ENCODE measurements at regions not wholly inside any gene's neighbourhood (a gene's known extent, or its start where the extent isn't known, plus 50 kb on each side); places are given as distances from the start of the nearest gene placed in this dataset.

DNA sequence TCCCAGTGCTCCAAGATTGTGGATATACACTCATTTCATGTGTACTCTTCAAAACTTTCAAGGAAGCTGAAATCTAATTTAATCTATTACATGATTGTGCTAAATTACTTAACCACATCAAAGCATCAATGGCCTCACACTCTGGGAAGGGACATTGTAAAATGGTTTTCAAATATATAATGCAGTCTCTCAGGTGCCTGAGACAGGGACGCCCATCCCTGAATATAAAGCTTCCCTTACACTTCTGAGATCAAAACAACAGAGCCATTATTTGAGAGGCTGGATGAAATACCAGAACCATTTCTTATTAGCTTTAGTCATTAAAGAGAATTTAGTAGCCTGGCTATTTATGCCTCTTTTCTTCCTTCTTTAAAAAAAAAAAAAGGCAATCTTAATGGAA is 259.2 kb upstream of the NFIA start:
- H3K4me2 ChIP-seq (ENCODE audit: low read depth, low read length, poor library complexity, severe bottlenecking): no peak overlapping the region
- H3K9ac ChIP-seq (ENCODE audit: low read length): no peak overlapping the region

DNA sequence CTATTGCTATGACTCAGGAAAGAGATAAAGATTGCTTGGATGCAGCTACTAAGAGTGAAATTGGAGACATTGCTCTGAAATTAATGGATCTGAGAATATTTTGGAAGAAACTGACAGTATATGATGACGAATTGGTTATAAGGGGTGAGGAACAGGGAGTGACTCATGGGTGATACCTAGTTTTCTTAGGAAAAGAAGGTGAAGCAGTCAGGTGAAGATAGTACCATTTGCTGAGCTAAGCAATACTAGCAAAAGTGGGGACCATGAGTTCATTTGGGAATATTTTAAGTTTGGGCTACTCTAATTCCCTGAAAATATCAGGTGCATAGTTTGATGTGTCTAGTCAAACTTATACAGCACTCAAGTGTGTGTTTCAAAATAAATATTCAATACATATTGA is 260.1 kb upstream of the NFIA start:
- H3K9ac ChIP-seq (ENCODE audit: low read length): no peak overlapping the region
- H3K9me3 ChIP-seq (ENCODE audit: low read length): no peaks in the 10 kb centered on the region
- no peak overlapping the region for H2AFZ ChIP-seq (ENCODE audit: low read length)
- no peaks in the 10 kb centered on the region for H3K27me3 ChIP-seq (ENCODE audit: low read length)
- DNase-seq: no peak
- H4K20me1 ChIP-seq (ENCODE audit: insufficient read depth, low read depth, low read length): no peaks in the 10 kb centered on the region
- no peaks in the 10 kb centered on the region for H3K36me3 ChIP-seq (ENCODE audit: insufficient read depth, low read length)
- H3K4me1 ChIP-seq (ENCODE audit: low read length): no peaks in the 10 kb centered on the region
- no peaks in the 10 kb centered on the region for H3K79me2 ChIP-seq (ENCODE audit: low read length)
- H3K4me2 ChIP-seq (ENCODE audit: low read depth, low read length, poor library complexity, severe bottlenecking): no peak overlapping the region
- H3K27ac ChIP-seq (ENCODE audit: low read length): no peak overlapping the region
- no peak overlapping the region for H3K4me3 ChIP-seq (ENCODE audit: low read length)
- H3K9me2 ChIP-seq (replicated peaks; ENCODE audit: insufficient read depth, low read length): no peaks in the 10 kb centered on the region

More for the DNA sequence above, 259.2 kb upstream of the NFIA start:
- no peak for DNase-seq
- H3K4me1 ChIP-seq (ENCODE audit: low read length): no peaks in the 10 kb centered on the region
- H3K79me2 ChIP-seq (ENCODE audit: low read length): no peaks in the 10 kb centered on the region
- H3K27me3 ChIP-seq (ENCODE audit: low read length): no peaks in the 10 kb centered on the region
- H3K27ac ChIP-seq (ENCODE audit: low read length): no peak overlapping the region
- H3K9me3 ChIP-seq (ENCODE audit: low read length): no peaks in the 10 kb centered on the region
- H4K20me1 ChIP-seq (ENCODE audit: insufficient read depth, low read depth, low read length): no peaks in the 10 kb centered on the region
- H2AFZ ChIP-seq (ENCODE audit: low read length): no peak overlapping the region
- H3K4me3 ChIP-seq (ENCODE audit: low read length): no peak overlapping the region
- H3K36me3 ChIP-seq (ENCODE audit: insufficient read depth, low read length): no peaks in the 10 kb centered on the region
- no peaks in the 10 kb centered on the region for H3K9me2 ChIP-seq (replicated peaks; ENCODE audit: insufficient read depth, low read length)

DNA sequence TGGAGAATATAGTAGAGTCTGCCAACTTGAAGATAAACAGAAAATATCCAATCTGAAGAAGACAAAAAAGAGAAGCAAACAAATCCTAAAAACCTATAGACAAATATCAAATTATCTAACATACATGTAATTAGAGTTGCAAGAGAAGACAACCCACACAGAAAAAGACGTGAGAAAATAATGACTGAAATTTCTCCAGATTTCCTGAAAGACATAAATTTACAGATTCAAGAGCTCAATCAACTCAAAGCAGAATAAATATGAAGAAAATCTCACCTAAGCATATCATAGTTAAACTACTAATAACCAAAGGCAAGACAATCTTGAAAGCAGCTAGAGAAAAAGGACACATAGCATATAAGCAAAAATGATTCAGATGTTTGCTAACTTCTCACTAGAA is 261.2 kb upstream of the NFIA start:
- DNase-seq: no peak
- Histone ChIP-seq H3K4me1 (ENCODE audit: low read length) (no peaks in the 10 kb centered on the region), H4K20me1 (ENCODE audit: insufficient read depth, low read depth, low read length) (no peaks in the 10 kb centered on the region), H3K4me3 (ENCODE audit: low read length) (no peak overlapping the region), H3K9me2 (replicated peaks; ENCODE audit: insufficient read depth, low read length) (no peaks in the 10 kb centered on the region), H3K36me3 (ENCODE audit: insufficient read depth, low read length) (no peaks in the 10 kb centered on the region), H3K9ac (ENCODE audit: low read length) (no peak overlapping the region), H3K4me2 (ENCODE audit: low read depth, low read length, poor library complexity, severe bottlenecking) (no peak overlapping the region), H3K9me3 (ENCODE audit: low read length) (no peaks in the 10 kb centered on the region), H3K27me3 (ENCODE audit: low read length) (no peaks in the 10 kb centered on the region), H2AFZ (ENCODE audit: low read length) (no peak overlapping the region), H3K27ac (ENCODE audit: low read length) (no peak overlapping the region), H3K79me2 (ENCODE audit: low read length) (no peaks in the 10 kb centered on the region)

DNA sequence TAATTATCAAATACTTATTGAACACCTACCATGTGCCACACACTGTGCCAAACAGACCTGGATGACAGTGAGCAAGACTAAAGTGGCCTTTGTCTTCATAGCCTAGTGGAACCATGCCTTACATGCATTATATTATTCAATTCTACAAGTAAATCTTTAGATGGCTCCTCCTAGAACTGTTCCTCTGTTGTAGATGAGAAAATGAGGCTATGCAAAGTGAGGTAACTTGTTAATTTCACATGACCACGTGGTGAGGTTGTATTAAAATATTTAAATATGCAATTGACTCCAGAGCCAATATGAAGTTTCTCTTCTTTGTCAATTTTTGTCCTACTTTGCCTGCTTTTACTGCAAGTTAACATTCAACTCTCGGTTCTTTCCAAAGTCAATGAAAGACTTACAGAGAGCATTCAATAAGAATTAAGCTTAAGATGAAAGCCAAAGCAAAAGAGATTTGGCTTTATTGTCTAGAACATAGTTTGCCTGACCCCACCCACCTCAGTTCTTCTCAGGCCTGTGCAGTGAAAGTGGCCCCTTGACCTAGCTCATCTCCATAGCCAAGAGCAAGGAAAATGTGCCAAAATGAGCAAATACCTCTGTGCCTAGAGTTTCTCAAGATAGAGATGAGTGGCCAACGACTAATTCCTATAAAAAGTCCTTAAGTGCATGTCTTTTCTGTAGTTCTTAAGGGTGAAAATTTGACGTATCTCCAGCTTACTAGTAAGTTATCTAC is 263.2 kb upstream of the NFIA start:
- no peaks in the 10 kb centered on the region for H3K9me3 ChIP-seq (ENCODE audit: low read length)
- no peaks in the 10 kb centered on the region for H3K27me3 ChIP-seq (ENCODE audit: low read length)
- H2AFZ ChIP-seq (ENCODE audit: low read length): no peak overlapping the region
- H3K27ac ChIP-seq (ENCODE audit: low read length): no peak overlapping the region
- no peaks in the 10 kb centered on the region for H3K4me1 ChIP-seq (ENCODE audit: low read length)
- no peak overlapping the region for H3K9ac ChIP-seq (ENCODE audit: low read length)
- no peaks in the 10 kb centered on the region for H4K20me1 ChIP-seq (ENCODE audit: insufficient read depth, low read depth, low read length)
- no peak overlapping the region for H3K4me2 ChIP-seq (ENCODE audit: low read depth, low read length, poor library complexity, severe bottlenecking)
- no peak for DNase-seq
- H3K4me3 ChIP-seq (ENCODE audit: low read length): no peak overlapping the region
- H3K36me3 ChIP-seq (ENCODE audit: insufficient read depth, low read length): no peaks in the 10 kb centered on the region
- H3K9me2 ChIP-seq (replicated peaks; ENCODE audit: insufficient read depth, low read length): no peaks in the 10 kb centered on the region
- no peaks in the 10 kb centered on the region for H3K79me2 ChIP-seq (ENCODE audit: low read length)

DNA sequence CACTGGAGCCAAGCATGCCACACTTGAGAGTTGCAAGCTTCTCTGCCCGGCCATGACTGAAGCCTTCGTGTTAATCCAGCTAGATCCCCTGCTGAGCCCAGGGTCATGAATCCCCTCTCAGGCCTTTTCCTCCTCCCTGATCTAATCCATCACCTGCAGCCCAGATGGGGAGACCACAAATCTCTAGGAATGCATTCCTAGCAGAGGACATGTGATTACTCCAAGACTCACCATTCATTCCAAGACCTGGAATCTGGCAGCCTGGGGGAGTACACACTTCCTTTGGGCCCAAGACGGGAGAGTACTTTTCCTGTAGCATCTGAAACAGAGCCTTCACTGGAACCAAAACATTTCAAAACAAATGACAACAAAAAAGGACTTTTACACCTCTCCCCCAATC is 269.3 kb upstream of the NFIA start:
- H3K9ac ChIP-seq (ENCODE audit: low read length): no peak overlapping the region
- H3K9me2 ChIP-seq (replicated peaks; ENCODE audit: insufficient read depth, low read length): no peaks in the 10 kb centered on the region
- H4K20me1 ChIP-seq (ENCODE audit: insufficient read depth, low read depth, low read length): no peaks in the 10 kb centered on the region
- H3K4me1 ChIP-seq (ENCODE audit: low read length): no peaks in the 10 kb centered on the region
- H3K79me2 ChIP-seq (ENCODE audit: low read length): no peaks in the 10 kb centered on the region
- H3K36me3 ChIP-seq (ENCODE audit: insufficient read depth, low read length): no peaks in the 10 kb centered on the region
- H3K27me3 ChIP-seq (ENCODE audit: low read length): no peaks in the 10 kb centered on the region
- no peak for DNase-seq
- H3K27ac ChIP-seq (ENCODE audit: low read length): no peak overlapping the region
- no peaks in the 10 kb centered on the region for H3K9me3 ChIP-seq (ENCODE audit: low read length)
- H3K4me2 ChIP-seq (ENCODE audit: low read depth, low read length, poor library complexity, severe bottlenecking): no peak overlapping the region
- H3K4me3 ChIP-seq (ENCODE audit: low read length): no peak overlapping the region
- H2AFZ ChIP-seq (ENCODE audit: low read length): no peak overlapping the region

DNA sequence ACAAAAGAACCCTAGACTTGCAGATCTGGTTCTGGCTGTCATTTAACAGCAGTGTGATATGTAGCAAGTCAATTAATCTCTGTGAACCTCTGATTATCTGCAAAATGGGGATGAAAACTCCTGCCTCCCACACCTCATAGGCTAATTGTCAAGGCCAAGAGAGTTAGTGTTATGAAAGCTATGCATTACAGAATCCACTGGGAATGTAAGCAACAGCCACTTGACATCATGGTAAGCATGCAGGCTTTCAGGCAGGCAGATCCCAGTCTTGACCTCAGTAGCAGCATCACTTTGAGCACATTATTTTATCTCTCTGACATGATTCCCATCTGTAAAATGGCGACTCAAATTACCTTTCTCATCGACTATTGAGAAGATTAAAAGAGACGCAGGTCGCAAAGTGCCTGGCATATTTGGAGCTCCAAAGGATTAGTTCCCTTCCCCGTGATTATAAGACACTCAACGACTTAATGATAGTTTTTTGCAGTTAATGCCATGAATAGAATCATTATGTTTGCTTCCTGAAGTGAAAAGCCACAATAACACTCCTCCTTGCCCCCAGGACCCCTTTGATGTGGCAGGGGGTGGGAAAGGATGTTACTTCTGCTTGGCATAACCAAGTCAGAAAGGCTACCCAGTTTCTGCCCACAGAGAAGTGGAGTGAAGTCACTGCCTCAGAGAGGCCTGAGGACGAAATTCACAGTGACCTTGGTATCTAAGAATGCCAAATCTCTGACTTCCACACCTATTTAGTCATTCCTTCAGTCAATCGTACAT is 273.0 kb upstream of the NFIA start:
- H3K4me2 ChIP-seq (ENCODE audit: low read depth, low read length, poor library complexity, severe bottlenecking): no peak overlapping the region
- no peak overlapping the region for H2AFZ ChIP-seq (ENCODE audit: low read length)
- no peaks in the 10 kb centered on the region for H3K27me3 ChIP-seq (ENCODE audit: low read length)
- H4K20me1 ChIP-seq (ENCODE audit: insufficient read depth, low read depth, low read length): no peaks in the 10 kb centered on the region
- H3K9me2 ChIP-seq (replicated peaks; ENCODE audit: insufficient read depth, low read length): no peaks in the 10 kb centered on the region
- H3K4me1 ChIP-seq (ENCODE audit: low read length): no peaks in the 10 kb centered on the region
- no peak for DNase-seq
- H3K9me3 ChIP-seq (ENCODE audit: low read length): no peaks in the 10 kb centered on the region
- no peak overlapping the region for H3K4me3 ChIP-seq (ENCODE audit: low read length)
- no peak overlapping the region for H3K9ac ChIP-seq (ENCODE audit: low read length)
- H3K79me2 ChIP-seq (ENCODE audit: low read length): no peaks in the 10 kb centered on the region
- H3K36me3 ChIP-seq (ENCODE audit: insufficient read depth, low read length): no peaks in the 10 kb centered on the region
- no peak overlapping the region for H3K27ac ChIP-seq (ENCODE audit: low read length)

DNA sequence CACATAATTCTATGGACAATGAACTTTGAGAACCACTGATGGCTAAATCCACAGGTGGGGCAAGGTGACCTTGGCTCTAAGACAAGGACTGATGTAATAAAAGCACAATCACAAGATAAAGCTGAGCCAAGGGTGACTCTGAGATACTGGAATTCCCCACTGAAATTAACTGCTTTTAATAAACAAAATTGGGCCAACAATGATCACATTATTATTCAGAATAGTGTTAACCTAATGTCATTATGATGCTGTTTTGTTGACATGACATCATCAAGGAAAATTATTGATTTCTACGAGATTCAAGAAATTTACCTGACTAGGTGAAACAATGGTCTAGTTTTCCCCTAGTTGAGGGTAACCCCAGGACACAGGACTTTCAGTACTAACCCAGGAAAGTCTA is 273.7 kb upstream of the NFIA start:
- Histone ChIP-seq H3K27ac (ENCODE audit: low read length) (no peak overlapping the region), H3K4me3 (ENCODE audit: low read length) (no peak overlapping the region), H3K36me3 (ENCODE audit: insufficient read depth, low read length) (no peaks in the 10 kb centered on the region), H3K4me2 (ENCODE audit: low read depth, low read length, poor library complexity, severe bottlenecking) (no peak overlapping the region), H3K9me3 (ENCODE audit: low read length) (no peaks in the 10 kb centered on the region), H4K20me1 (ENCODE audit: insufficient read depth, low read depth, low read length) (no peaks in the 10 kb centered on the region), H3K79me2 (ENCODE audit: low read length) (no peaks in the 10 kb centered on the region), H3K27me3 (ENCODE audit: low read length) (no peaks in the 10 kb centered on the region), H3K9me2 (replicated peaks; ENCODE audit: insufficient read depth, low read length) (no peaks in the 10 kb centered on the region), H2AFZ (ENCODE audit: low read length) (no peak overlapping the region), H3K9ac (ENCODE audit: low read length) (no peak overlapping the region), H3K4me1 (ENCODE audit: low read length) (no peaks in the 10 kb centered on the region)
- no peak for DNase-seq

DNA sequence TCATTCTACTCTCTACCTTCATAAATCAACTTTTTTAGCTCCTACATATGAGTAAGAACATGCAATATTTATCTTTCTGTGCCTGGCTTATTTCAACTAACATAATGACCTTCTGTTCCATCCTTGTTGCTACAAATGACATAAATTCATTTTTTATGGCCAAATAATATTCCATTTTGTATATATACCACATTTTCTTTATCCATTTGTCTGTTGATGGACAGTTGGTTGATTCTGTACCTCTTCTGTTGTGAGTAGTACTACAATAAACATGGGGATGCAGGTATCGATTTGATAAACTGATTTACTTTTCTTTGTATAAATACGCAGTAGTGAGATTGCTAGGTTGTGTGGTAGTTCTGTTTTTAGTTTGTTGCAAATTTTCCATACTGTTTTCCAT is 279.5 kb upstream of the NFIA start:
- H3K27ac ChIP-seq (ENCODE audit: low read length): no peak overlapping the region
- H2AFZ ChIP-seq (ENCODE audit: low read length): no peak overlapping the region
- no peaks in the 10 kb centered on the region for H3K9me2 ChIP-seq (replicated peaks; ENCODE audit: insufficient read depth, low read length)
- no peak for DNase-seq
- H3K4me1 ChIP-seq (ENCODE audit: low read length): no peaks in the 10 kb centered on the region
- H3K4me3 ChIP-seq (ENCODE audit: low read length): no peak overlapping the region
- H3K9me3 ChIP-seq (ENCODE audit: low read length): peaks cover 4% of the 10 kb centered on the region; the same call in 1 of the 2 replicates
- H3K79me2 ChIP-seq (ENCODE audit: low read length): no peaks in the 10 kb centered on the region
- no peaks in the 10 kb centered on the region for H4K20me1 ChIP-seq (ENCODE audit: insufficient read depth, low read depth, low read length)
- no peaks in the 10 kb centered on the region for H3K36me3 ChIP-seq (ENCODE audit: insufficient read depth, low read length)
- H3K9ac ChIP-seq (ENCODE audit: low read length): no peak overlapping the region
- H3K4me2 ChIP-seq (ENCODE audit: low read depth, low read length, poor library complexity, severe bottlenecking): no peak overlapping the region
- H3K27me3 ChIP-seq (ENCODE audit: low read length): no peaks in the 10 kb centered on the region

All from Karpas-422 (cell line).